AML-193 (cell line): ENCODE measurements at regions not wholly inside any gene's neighbourhood (a gene's known extent, or its start where the extent isn't known, plus 50 kb on each side); places are given as distances from the start of the nearest gene placed in this dataset.
"Not testable (repeated sequence)": the region's sequence is repeated elsewhere in the genome, so short reads cannot be mapped to it uniquely, and the experiment has no call there.

Experiments used
- DNase-seq, 2 experiments: peaks; one replicate each; lab custom pipeline; 2025; lab: John Stamatoyannopoulos, UW

GRCh38 chr9:100639854-100640253 lies 62.0 kb downstream of the CAVIN4 start:
- DNase-seq: no peak

GRCh38 chr9:100640447-100641050 lies 62.7 kb downstream of the CAVIN4 start:
- no peak for DNase-seq

GRCh38 chr9:100641166-100641565 lies 63.3 kb downstream of the CAVIN4 start:
- DNase-seq: no peak

GRCh38 chr9:100652850-100653249 lies 75.0 kb downstream of the CAVIN4 start:
- no peak for DNase-seq

GRCh38 chr9:100653643-100654334 lies 75.9 kb downstream of the CAVIN4 start:
- DNase-seq: no peak

- not testable (repeated sequence) for DNase-seq
Observed at GRCh38 chr9:100656851-100657250, 79.0 kb downstream of the CAVIN4 start.

GRCh38 chr9:100661668-100662067 lies 83.8 kb downstream of the CAVIN4 start:
- no peak for DNase-seq

GRCh38 chr9:100662122-100662521 lies 84.2 kb downstream of the CAVIN4 start:
- no peak for DNase-seq

GRCh38 chr9:100667448-100667847 lies 89.6 kb downstream of the CAVIN4 start:
- no peak for DNase-seq

GRCh38 chr9:100668024-100668423 lies 90.1 kb downstream of the CAVIN4 start:
- DNase-seq: no peak

GRCh38 chr9:100669968-100670367 lies 92.1 kb downstream of the CAVIN4 start:
- DNase-seq: no peak

GRCh38 chr9:100670719-100671118 lies 92.8 kb downstream of the CAVIN4 start:
- no peak for DNase-seq

GRCh38 chr9:100671898-100672297 lies 94.0 kb downstream of the CAVIN4 start:
- DNase-seq: no peak

GRCh38 chr9:100673249-100673648 lies 95.4 kb downstream of the CAVIN4 start:
- DNase-seq: no peak

- no peak for DNase-seq
Observed at GRCh38 chr9:100674419-100675122, 96.7 kb downstream of the CAVIN4 start.

- no peak for DNase-seq
Observed at GRCh38 chr9:100679834-100680233, 102.0 kb downstream of the CAVIN4 start.

GRCh38 chr9:100686420-100686819 lies 108.5 kb downstream of the CAVIN4 start:
- DNase-seq: no peak

GRCh38 chr9:100689635-100690034 lies 111.8 kb downstream of the CAVIN4 start:
- no peak for DNase-seq

GRCh38 chr9:100690438-100690837 lies 112.6 kb downstream of the CAVIN4 start:
- no peak for DNase-seq

- DNase-seq: no peak
Observed at GRCh38 chr9:100697339-100697738, 119.5 kb downstream of the CAVIN4 start.

GRCh38 chr9:100698945-100699344 lies 121.1 kb downstream of the CAVIN4 start:
- DNase-seq: no peak

- no peak for DNase-seq
Observed at GRCh38 chr9:100699668-100700067, 121.8 kb downstream of the CAVIN4 start.

GRCh38 chr9:100700689-100701318 lies 122.9 kb downstream of the CAVIN4 start:
- DNase-seq: peak; percentile 21 to 31
